ENCODE measurements at regions not wholly inside any gene's neighbourhood (a gene's known extent, or its start where the extent isn't known, plus 50 kb on each side); places are given as distances from the start of the nearest gene placed in this dataset.

DNA sequence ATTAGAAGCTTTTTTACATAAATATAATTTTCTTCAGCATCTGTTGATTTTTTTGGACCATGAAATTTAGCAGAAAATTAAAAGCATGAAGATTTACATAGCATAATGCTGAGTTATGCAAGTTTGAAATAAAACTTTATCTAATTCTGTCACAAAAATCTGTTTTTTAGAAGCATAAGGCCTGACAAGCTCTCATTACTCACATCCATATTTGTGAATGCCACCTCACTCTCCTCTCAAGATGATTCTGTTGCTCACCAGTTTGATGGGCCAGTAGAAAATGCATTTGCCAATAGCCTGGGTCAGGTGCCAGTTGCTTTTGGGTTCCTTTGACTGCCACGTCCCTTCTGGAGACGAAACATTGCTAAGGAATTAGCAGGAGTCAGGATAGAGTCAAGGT lies 181.5 kb upstream of the ATP2B1 start:
- no peak for TF ChIP-seq POLR2AphosphoS5 (IDR thresholded peaks at IDR 0.05)
- no peak for TF ChIP-seq POLR2A (IDR thresholded peaks at IDR 0.05)
- no peak for TF ChIP-seq CTCF (IDR thresholded peaks at IDR 0.05)
- no peak for TF ChIP-seq EP300 (IDR thresholded peaks at IDR 0.05)

All from stomach (tissue), 4 donors.